GM21515 (cell line): ENCODE measurements at regions not wholly inside any gene's neighbourhood (a gene's known extent, or its start where the extent isn't known, plus 50 kb on each side); places are given as distances from the start of the nearest gene placed in this dataset.

Source experiments
- ATAC-seq: cut with Tn5 transposase; IDR thresholded peaks from one replicate; pipeline ENCODE4 v1.9.1; 2021; ENCODE audit not compliant: unreplicated experiment

- ATAC-seq = no peak
Measured at GRCh38 chr20:63128367-63128766, 87.6 kb downstream of the YTHDF1 start.

- no peak for ATAC-seq
Measured at GRCh38 chr20:63127700-63128364, 88.1 kb downstream of the YTHDF1 start.

DNA sequence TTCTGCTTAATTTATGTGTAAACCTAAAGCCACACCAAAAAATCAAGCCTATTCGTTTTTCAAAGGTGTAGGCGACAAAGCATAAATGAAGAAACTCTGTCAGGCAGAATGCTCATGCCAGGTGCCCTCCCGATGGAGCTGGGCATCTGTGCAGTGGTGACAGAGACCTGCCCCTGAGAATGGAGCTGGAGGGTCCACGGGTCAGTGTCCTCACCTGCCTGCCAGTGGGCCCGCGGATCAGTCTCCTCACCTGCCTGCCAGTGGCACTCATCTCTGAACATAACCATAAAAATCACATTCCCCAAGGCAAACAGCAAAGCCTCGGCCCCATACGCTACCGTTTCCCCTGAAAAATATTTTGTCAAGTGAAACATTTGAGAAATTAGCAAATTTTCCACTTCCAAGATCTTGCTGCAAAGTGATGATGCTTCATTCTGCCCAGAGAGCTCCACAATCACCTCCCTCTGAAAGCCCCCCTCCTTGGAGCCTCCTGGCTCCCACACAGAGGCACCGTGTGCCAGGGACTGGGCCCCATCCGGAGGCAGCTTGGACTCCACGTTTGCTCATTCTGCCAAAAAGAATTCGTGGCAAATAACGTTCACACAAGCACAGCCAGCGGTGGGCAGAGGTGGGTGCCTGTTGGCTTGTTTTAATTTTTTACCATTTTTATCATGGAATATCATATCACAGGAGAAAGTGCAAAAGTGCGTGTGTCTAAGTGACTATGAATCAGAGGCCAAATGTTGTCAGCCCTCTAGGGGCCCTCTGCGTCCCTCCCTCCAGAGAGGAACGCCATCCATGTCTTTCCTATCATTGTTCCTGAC is 88.8 kb downstream of the YTHDF1 start:
- ATAC-seq = no peak

DNA sequence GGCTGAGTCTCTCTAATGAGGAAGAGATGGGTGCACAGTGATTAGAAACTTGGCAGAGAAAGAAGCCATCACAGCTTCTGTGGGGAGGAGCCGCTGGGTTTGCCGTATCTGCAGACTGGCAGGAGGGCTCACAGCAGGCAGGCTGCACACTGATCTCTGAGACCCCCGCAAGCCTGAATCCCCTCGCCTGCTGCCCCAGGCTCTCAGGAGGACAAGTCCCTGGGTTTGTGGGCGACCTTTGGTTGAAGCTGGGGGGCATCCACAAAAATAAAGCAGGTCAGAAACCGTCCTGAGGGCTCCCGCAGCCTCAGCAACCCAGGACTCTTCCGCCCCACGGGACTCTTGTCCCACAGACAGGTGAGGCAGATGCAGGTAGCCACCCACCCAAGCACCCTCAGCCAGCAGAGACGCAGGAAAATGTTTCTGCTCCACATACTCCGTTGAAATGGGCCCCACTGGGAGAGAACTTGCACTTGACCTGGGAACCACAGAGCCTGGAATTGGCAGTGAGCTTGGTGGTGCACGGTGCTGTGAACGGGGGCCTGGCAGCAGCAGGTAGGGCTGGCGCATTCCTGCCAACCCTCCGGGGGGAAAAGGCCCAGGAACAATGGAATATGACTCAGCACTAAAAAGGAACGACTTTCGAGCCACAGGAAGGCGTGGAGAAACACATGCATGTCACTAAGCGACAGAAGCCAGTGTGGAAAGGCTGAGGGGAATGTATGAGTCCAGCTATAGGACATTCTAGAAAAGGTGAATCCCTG is 89.9 kb downstream of the YTHDF1 start:
- no peak for ATAC-seq

DNA sequence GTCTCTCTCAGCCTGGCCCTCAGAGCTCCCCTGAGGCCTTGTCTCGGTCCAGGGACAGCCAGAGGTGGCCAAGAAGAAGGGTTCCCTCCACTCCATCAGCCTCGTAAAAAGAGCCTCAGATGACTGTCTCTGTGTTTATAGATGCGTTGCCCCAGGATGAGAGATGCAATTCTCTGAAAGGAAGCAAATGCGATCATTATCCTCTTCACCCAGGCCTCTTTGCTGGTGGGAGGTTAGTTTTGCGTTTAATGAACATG is 90.4 kb downstream of the YTHDF1 start:
- ATAC-seq = no peak

DNA sequence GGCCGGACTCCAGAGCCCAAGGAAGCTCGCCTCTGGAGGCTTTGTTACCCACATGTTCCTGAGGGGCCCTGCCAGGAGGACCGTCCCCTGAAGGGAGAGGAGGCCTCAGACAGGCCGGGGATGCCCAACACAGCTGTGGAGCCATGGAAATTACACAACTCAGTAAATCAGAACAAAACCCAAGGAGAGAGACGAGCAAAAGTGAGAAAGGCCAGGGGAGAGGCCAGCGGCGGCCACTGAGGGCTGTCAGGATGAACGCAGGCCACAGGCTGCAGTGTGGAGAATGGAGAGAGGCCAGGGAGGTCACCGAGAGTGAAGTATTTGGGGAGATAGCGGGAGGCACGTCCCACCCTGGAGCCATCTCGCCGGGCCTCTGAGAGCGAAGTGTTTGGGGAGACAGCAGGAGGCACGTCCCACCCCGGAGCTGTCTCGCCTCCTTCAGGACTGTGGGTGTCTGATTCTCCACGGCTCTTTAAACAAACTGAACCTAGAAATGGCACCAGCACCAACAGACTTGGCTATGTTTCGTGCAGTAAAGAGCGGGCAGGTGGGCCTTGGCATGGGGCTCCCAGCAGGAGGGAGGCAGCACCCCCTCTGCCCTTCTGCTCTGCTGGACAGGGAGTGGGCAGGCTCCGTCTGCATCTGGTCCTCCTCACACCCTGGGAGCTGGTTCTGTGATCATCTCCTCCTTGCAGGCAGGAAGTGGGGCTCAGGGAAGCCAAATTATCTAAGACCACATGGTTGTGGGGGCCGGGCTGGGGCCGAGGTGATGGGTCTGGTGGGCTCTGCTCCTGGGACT is 91.0 kb downstream of the YTHDF1 start:
- no peak for ATAC-seq

- no peak for ATAC-seq
Measured at GRCh38 chr20:63124092-63124781, 91.7 kb downstream of the YTHDF1 start.

DNA sequence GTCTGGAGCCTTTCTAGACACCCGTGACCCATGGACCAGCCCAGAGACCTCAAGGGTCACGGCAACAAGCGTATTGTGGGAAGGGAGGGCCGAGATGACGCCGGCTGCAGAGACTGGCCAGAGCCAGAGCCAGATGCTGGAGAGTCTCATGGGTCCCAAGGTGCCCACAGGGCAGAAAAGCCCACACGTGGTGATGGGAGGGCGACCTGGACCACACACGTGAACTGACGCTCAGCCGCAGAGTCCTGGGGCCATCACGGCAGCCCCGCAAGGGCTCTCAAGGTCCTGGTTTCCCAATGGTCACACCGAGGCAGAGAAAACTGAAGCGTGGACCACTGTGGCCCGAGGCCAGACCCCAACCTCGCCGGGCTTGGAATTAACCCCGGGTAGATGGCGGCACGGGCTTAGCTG is 92.6 kb downstream of the YTHDF1 start:
- no peak for ATAC-seq

DNA sequence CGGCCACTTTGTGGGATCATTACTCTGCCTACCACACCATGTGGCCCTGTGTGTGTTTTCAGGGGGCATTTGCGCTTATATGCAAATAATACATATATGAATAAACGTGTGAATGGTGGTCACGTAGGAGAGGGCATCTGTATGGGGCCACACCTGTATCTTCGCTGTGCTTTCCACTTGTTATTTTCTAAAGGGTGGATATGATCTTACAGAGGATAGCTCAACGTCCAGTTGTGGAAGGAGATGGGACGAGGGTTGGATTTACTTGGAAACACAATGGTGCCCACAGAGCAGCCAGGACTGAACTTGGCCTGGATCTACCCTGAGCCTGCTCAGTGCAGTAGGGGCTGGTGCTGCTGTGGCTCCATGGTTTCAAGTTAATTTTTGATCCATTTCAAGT is 93.3 kb downstream of the YTHDF1 start:
- no peak for ATAC-seq

DNA sequence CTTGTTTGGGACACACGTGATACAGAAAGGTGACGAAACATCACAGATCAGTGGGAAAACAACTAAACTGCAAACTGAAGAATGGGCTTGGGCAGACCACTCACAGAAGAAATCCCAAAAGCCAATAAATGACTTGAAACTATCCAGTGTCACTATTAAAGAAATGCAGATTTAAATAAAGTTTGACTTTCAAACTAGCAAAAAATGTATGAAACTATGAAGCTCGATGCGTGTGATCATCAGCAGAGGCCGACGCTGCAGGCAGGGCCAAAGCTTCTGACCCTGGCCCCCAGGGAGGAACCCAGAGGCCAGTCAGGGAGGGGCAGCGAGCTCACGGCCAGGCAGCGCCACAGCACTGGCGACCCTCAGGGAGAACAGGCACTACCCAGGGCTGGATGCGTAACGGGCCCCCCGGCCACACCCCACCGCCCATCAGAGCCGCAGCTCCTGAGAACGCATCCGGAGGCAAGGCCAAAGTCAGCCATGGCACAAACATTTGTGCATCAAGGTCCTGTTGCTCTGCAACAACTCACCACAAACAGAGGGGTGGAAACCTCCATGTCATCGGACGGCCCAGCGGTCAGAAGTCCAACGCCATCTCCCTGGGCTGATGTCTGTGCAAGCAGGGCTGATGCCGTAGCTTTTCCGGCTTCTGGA is 94.1 kb downstream of the YTHDF1 start:
- ATAC-seq = no peak

- no peak for ATAC-seq
Measured at GRCh38 chr20:63121246-63121645, 94.7 kb downstream of the YTHDF1 start.

GRCh38 chr20:63120808-63121090 is 95.2 kb downstream of the YTHDF1 start:
- no peak for ATAC-seq

DNA sequence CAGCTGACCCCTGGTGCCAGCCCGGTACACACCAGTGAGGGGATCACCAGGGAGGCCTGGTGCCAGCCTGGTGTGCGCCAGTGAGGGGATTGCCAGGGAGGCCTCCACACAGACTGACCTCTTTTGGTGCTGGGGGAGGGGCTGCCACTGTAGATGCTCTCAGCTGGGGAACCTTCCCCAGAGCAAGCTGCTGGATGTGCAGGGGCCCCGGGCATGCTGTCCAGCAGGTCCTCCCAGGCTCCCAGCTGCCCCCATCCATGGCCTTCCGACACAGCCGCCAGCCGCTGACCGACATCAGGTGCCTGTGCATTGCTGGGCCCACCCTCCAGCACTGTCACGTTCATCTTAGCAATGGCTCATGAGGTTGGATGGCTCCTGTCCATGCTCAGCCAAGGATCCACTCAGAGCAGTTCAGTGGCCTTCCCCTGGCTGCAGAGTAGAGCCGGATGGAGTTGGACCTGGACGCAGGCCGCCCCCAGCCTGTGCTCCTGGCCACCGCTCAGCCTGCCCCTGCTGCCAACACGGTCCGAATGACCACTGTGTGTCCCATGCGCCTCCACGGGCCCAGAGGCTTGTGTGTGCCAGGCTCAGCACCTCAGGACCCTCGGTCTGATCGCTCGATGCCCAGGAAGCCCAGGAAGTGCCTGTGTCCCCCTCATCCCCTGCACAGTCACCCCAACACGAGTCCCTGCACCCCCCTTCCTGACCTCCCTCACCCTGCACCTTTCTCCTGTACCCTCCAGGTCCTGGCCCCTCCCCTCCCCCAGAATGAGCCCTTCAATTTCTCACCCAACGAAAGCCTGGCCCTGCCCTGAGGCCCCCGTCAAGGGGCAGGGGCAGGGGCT is 95.7 kb downstream of the YTHDF1 start:
- no peak for ATAC-seq

DNA sequence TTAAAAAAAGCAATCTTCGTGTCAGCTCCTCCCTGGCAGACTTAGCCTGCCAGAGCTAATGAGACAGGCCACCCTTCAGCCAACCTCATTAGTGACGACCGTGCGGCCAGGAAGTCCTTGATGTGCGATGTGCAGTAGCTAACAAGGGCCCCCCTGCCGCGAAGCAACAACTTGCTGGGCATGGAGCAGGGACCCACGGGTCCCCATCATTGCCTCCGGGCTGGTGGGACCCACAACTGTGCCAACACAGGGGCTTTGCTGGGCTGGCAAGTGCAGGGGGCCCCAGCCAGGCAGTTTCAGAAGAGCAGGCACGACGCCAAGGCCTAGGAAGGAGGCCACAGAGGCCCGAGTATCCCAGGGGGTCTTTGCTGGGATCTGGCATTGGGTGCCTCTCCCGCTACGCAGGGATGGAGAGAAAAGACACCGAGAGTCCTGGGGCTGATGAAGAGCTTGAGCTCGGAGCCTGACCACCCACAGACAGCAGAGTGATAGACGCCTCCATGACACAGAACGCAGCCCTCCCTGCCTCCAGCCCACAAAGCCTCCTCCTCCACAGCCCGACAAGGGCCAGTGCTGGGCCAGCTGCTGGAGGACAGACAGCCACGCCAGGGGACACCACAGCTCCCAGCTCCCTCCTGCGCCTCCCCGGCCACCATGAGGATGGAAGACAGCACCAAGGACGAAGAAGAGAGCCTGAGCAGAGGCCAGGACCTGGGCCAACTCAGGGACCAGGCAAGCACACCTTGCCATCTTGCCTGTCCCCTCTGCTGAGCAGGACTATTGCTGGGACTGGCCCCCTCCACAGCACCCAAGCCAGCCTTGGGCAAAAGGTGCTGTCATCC is 96.6 kb downstream of the YTHDF1 start:
- ATAC-seq = no peak

DNA sequence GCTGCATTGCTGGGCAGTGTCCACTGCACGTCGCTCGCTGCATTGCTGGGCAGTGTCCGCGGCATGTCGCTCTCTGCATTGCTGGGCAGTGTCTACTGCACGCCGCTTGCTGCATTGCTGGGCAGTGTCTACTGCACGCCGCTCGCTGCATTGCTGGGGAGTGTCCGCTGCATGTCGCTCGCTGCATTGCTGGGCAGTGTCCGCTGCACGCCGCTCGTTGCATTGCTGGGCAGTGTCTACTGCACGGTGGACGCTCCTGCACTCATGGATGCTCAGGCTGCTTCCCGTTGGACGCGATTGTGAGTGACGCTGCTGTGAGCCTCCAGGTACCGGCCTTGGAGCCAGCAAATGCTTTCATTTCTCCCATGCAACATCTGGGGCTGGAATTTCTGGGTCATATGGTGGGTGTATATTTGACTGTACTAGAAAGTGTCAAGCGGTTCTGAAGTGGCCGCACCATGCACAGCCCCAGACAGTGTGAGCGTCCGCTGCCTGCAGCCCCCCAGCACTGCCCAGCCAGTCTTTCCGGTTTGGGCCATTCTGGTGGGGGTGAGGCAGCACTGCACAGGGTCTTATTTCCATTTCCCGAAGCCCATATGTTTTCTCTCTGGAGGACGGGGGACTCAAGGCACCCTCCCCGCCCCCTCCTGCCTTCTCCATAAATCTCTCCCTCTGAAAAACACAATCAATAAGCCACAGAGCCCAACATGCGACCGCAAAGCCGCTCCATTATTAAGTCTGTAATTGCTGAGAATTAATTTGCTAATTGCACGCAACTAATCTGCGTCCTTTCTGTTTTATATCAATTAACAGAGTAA is 97.4 kb downstream of the YTHDF1 start:
- no peak for ATAC-seq

- no peak for ATAC-seq
Measured at GRCh38 chr20:63117661-63118302, 98.1 kb downstream of the YTHDF1 start.

- no peak for ATAC-seq
Measured at GRCh38 chr20:63117151-63117550, 98.8 kb downstream of the YTHDF1 start.
